A549 (cell line): ENCODE measurements at regions not wholly inside any gene's neighbourhood (a gene's known extent, or its start where the extent isn't known, plus 50 kb on each side); places are given as distances from the start of the nearest gene placed in this dataset.

Experiments
- ATAC-seq, 2 experiments: fragments of 200-7000 bp in 1 of 2; fragments of >200 bp in 1 of 2; cut with Nextera tagmentation in 1 of 2; cut with Tn5 transposase in 1 of 2; 3 replicates each; pipeline versions ENCODE4 v1.8.0 to v1.9.1; 2018 to 2020; ENCODE audit warnings: mild to moderate bottlenecking in 1 of 2, moderate library complexity in 1 of 2
- CTCF ChIA-PET: fragments of 300-600 bp; sonication (Branson Sonifier 250); formaldehyde crosslinking; extraction: SDS; loops from one replicate; lab custom pipeline; 2021; ENCODE audit warnings: antibody characterized with exemption, inconsistent platforms; lab: Yijun Ruan, JAX
- POLR2A ChIA-PET: fragments of 350-600 bp; formaldehyde crosslinking; extraction: SDS; loops from one replicate; lab custom pipeline; 2021; ENCODE audit warnings: antibody characterized with exemption, inconsistent platforms; lab: Yijun Ruan, JAX
- DNase-seq, 2 experiments: peaks; one replicate each; pipeline versions ENCODE4 v3.0.0 to v3.0.0-alpha.2; 2011 to 2016; ENCODE audit warnings: low read depth in 1 of 2, low spot score in 1 of 2
- FAIRE-seq: peaks from 2 replicates; lab custom pipeline; 2011; peaks lifted over from hg19 to GRCh38; lab: Jason Lieb, UNC
- H3K27ac ChIP-seq, 2 experiments: fragments of >200 bp; sonication (Bioruptor Twin); formaldehyde crosslinking; 3 replicates each; pipeline ENCODE4 v1.5.1; 2016 to 2017
- H3K4me1 ChIP-seq: fragments of >200 bp; sonication (Bioruptor Twin); formaldehyde crosslinking; 3 replicates; pipeline ENCODE4 v1.6.1; 2016
- H3K4me2 ChIP-seq: fragments of >200 bp; sonication (Bioruptor Twin); formaldehyde crosslinking; 3 replicates; pipeline ENCODE4 v1.6.1; 2016
- H3K4me3 ChIP-seq: fragments of >200 bp; sonication (Bioruptor Twin); formaldehyde crosslinking; 3 replicates; pipeline ENCODE4 v1.5.1; 2016
- H3K9me3 ChIP-seq: fragments of >200 bp; sonication (Bioruptor Twin); formaldehyde crosslinking; 3 replicates; pipeline ENCODE4 v1.6.1; 2016
- ATOH8 ChIP-seq: fragments of 250-450 bp; sonication (Bioruptor Pico); IDR thresholded peaks from 2 replicates; pipeline ENCODE4 v1.5.0; 2020; ENCODE audit warnings: low read depth, mild to moderate bottlenecking, moderate library complexity
- CBX2 ChIP-seq: fragments of 200-600 bp; sonication (generic); IDR thresholded peaks from 2 replicates; pipeline ENCODE4 v1.6.1; 2016; ENCODE audit warnings: low read depth, mild to moderate bottlenecking, borderline replicate concordance
- CHD2 ChIP-seq: fragments of 150-350 bp; IDR thresholded peaks from 2 replicates; pipeline ENCODE4 v1.6.1; 2014; ENCODE audit warnings: low read length; ENCODE audit not compliant: partially characterized antibody
- CHD4 ChIP-seq: fragments of 200-600 bp; sonication (generic); IDR thresholded peaks from 2 replicates; pipeline ENCODE4 v1.6.1; 2016; ENCODE audit warnings: antibody characterized with exemption, mild to moderate bottlenecking, borderline replicate concordance
- HDAC2 ChIP-seq: fragments of 200-600 bp; sonication (generic); IDR thresholded peaks from 2 replicates; pipeline ENCODE4 v1.6.1; 2016
- HOXA7 ChIP-seq: fragments of 250-450 bp; sonication (Bioruptor Pico); IDR thresholded peaks from 2 replicates; pipeline ENCODE4 v1.5.0; 2020; ENCODE audit warnings: mild to moderate bottlenecking, moderate library complexity
- JUN ChIP-seq, 2 experiments: fragments of >200 bp; sonication (Bioruptor Twin); formaldehyde crosslinking; IDR thresholded peaks; 2 replicates in 1 of 2; 3 replicates in 1 of 2; pipeline ENCODE4 v1.6.1; 2016 to 2017
- MAX ChIP-seq: IDR thresholded peaks from 2 replicates; pipeline ENCODE4 v1.6.1; 2012
- NFE2L2 ChIP-seq: fragments of 150-350 bp; conservative IDR thresholded peaks from 2 replicates; pipeline ENCODE4 v1.6.1; 2014; ENCODE audit warnings: low read length
- PHF8 ChIP-seq: fragments of 200-600 bp; sonication (generic); IDR thresholded peaks from 2 replicates; pipeline ENCODE4 v1.6.1; 2016; ENCODE audit warnings: low read depth, mild to moderate bottlenecking, antibody characterized with exemption, moderate library complexity, borderline replicate concordance
- POLR2A ChIP-seq: IDR thresholded peaks from 2 replicates; pipeline ENCODE4 v1.6.1; 2012; ENCODE audit warnings: mild to moderate bottlenecking, low read length
- POLR2AphosphoS2 ChIP-seq: conservative IDR thresholded peaks from 2 replicates; pipeline ENCODE4 v1.6.1; 2012; ENCODE audit warnings: low read length, improper control_type of control experiment, inconsistent platforms
- RAD21 ChIP-seq, 2 experiments: fragments of >200 bp in 1 of 2; sonication (Bioruptor Twin) in 1 of 2; formaldehyde crosslinking in 1 of 2; IDR thresholded peaks in 1 of 2; conservative IDR thresholded peaks in 1 of 2; 2 replicates in 1 of 2; 3 replicates in 1 of 2; pipeline ENCODE4 v1.6.1; 2012 to 2018; ENCODE audit warnings: inconsistent platforms in 1 of 2
- RCOR1 ChIP-seq: fragments of 150-350 bp; IDR thresholded peaks from 2 replicates; pipeline ENCODE4 v1.6.1; 2014; ENCODE audit warnings: antibody characterized with exemption, low read length, low read depth
- TFCP2L1 ChIP-seq: fragments of 250-450 bp; sonication (Bioruptor Pico); IDR thresholded peaks from 2 replicates; pipeline ENCODE4 v1.5.0; 2021; ENCODE audit warnings: mild to moderate bottlenecking
- TP53 ChIP-seq: fragments of 250-450 bp; sonication (Bioruptor Pico); IDR thresholded peaks from 2 replicates; pipeline ENCODE4 v1.5.0; 2021; ENCODE audit warnings: mild to moderate bottlenecking, moderate library complexity
- ZFP36 ChIP-seq: fragments of 450-650 bp; IDR thresholded peaks from 2 replicates; pipeline ENCODE4 v1.6.1; 2014; ENCODE audit warnings: borderline replicate concordance; ENCODE audit not compliant: partially characterized antibody
- ZSCAN20 ChIP-seq: fragments of 250-450 bp; sonication (Bioruptor Pico); IDR thresholded peaks from 2 replicates; pipeline ENCODE4 v1.8.0; 2022; ENCODE audit warnings: mild to moderate bottlenecking, moderate library complexity
- WGBS: methylation state at CpG from one replicate; pipeline ENCODE4 v1.1.6; 2017; ENCODE audit errors: missing lambda C conversion rate; 5-methylcytosine and 5-hydroxymethylcytosine counted together
- TF ChIP-seq, protein P1 (sequence below): fragments of 250-450 bp; sonication (Bioruptor Pico); IDR thresholded peaks from 2 replicates; pipeline ENCODE4 v1.5.0; 2021; ENCODE audit warnings: mild to moderate bottlenecking, moderate library complexity, borderline replicate concordance
- TF ChIP-seq, protein P2 (sequence below): fragments of 450-650 bp; IDR thresholded peaks from 2 replicates; pipeline ENCODE4 v1.6.1; 2014; ENCODE audit warnings: antibody characterized with exemption
- TF ChIP-seq, protein P3 (sequence below): fragments of >200 bp; sonication (Bioruptor Twin); formaldehyde crosslinking; IDR thresholded peaks from 2 replicates; pipeline ENCODE4 v1.6.1; 2016

DNA sequence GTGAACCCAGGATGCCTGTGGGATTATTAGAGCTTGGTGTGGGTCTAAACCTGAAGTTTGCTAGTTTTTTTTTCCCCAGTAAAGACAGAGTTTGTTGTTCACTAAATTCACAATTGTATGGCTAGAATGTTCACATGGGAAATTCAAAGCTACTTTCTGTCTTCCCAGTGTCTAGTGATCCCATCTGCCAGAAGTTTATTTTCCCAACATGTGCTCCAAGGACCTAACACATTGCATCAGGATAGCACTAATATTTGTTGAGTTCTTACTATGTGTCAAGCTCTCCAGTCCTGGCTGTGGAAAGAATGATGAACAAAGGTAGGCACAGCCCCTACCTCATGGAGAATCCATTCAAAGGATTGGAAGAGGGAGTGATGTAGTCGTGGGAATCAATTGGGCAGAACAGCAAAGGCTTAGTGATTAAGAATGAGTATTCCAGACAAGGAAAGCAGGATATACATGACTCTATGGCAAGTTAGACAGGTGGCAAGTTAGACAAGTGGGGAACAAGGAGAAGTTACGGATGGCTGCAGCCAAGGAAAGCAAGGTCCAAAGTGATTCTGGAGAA, 521.5 kb upstream of the WWC1 start:
- Histone ChIP-seq H3K9me3 (no peaks in the 10 kb centered on the region), H3K27ac (no peak overlapping the region), H3K4me3 (no peak overlapping the region)
- ATAC-seq (no peak), DNase-seq (no peak), FAIRE-seq (no peak)
- POLR2A ChIA-PET: no interaction called here
- 42% methylated on average over 2 of the region's 2 CpGs for WGBS
- TF ChIP-seq, protein P1, sequence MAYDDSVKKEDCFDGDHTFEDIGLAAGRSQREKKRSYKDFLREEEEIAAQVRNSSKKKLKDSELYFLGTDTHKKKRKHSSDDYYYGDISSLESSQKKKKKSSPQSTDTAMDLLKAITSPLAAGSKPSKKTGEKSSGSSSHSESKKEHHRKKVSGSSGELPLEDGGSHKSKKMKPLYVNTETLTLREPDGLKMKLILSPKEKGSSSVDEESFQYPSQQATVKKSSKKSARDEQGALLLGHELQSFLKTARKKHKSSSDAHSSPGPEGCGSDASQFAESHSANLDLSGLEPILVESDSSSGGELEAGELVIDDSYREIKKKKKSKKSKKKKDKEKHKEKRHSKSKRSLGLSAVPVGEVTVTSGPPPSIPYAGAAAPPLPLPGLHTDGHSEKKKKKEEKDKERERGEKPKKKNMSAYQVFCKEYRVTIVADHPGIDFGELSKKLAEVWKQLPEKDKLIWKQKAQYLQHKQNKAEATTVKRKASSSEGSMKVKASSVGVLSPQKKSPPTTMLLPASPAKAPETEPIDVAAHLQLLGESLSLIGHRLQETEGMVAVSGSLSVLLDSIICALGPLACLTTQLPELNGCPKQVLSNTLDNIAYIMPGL (CRISPR knock-in tag): no peak
- TF ChIP-seq TFCP2L1 (CRISPR knock-in tag) (no peak), HDAC2 (no peak), JUN (IDR thresholded peaks at IDR 0.05) (no peak), CHD2 (no peak), MAX (no peak), CBX2 (no peak), RAD21 (conservative IDR thresholded peaks at IDR 0.05 in 1 of 2, IDR thresholded peaks at IDR 0.05 in 1 of 2) (no peak), POLR2A (no peak)
- TF ChIP-seq, protein P2, sequence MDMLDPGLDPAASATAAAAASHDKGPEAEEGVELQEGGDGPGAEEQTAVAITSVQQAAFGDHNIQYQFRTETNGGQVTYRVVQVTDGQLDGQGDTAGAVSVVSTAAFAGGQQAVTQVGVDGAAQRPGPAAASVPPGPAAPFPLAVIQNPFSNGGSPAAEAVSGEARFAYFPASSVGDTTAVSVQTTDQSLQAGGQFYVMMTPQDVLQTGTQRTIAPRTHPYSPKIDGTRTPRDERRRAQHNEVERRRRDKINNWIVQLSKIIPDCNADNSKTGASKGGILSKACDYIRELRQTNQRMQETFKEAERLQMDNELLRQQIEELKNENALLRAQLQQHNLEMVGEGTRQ: no peak
- TF ChIP-seq, all 56 proteins: peak for 0
- H3K4me1 ChIP-seq: no peaks in the 10 kb centered on the region
- CTCF ChIA-PET: interaction anchor here (0.6 to 1.3 kb wide), 2 partner anchors 14 to 349 kb away, joined by 3 read pairs; no protein-coding TSS in a partner anchor
- no peak overlapping the region for H3K4me2 ChIP-seq

GRCh38 chr5:167770461-167770860, 521.0 kb upstream of the WWC1 start:
- TF ChIP-seq ATOH8 (CRISPR knock-in tag): no peak
- no peak for TF ChIP-seq HDAC2
- no peak for TF ChIP-seq POLR2AphosphoS2
- TF ChIP-seq, protein P1 (CRISPR knock-in tag): no peak
- TF ChIP-seq HOXA7 (CRISPR knock-in tag): no peak
- TF ChIP-seq, protein P3, sequence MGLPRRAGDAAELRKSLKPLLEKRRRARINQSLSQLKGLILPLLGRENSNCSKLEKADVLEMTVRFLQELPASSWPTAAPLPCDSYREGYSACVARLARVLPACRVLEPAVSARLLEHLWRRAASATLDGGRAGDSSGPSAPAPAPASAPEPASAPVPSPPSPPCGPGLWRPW: no peak
- TF ChIP-seq PHF8: no peak
- TF ChIP-seq ZFP36: no peak
- no peak for TF ChIP-seq TP53
- TF ChIP-seq ZSCAN20: no peak
- no peak for TF ChIP-seq CHD2
- no peak for TF ChIP-seq RCOR1
- no peak for TF ChIP-seq CHD4
- no peak for TF ChIP-seq NFE2L2
- FAIRE-seq (no peak), DNase-seq (no peak), ATAC-seq (no peak)
- Histone ChIP-seq H3K9me3 (no peaks in the 10 kb centered on the region), H3K4me2 (no peak overlapping the region), H3K27ac (no peak overlapping the region), H3K4me3 (no peak overlapping the region), H3K4me1 (no peaks in the 10 kb centered on the region)
- ChIA-PET CTCF (interaction anchor here (1.3 kb wide), 1 partner anchor 15 kb away, joined by 3 read pairs; no protein-coding TSS in a partner anchor), POLR2A (no interaction called here)
- WGBS: 22% methylated on average over 5 of the region's 5 CpGs
